ENCODE measurements at regions not wholly inside any gene's neighbourhood (a gene's known extent, or its start where the extent isn't known, plus 50 kb on each side); places are given as distances from the start of the nearest gene placed in this dataset.

GRCh38 chr14:76607510-76607909 is 153.8 kb upstream of the VASH1 start:
- no peak for DNase-seq

- DNase-seq = no peak
These were observed 148.6 kb upstream of the VASH1 start for GRCh38 chr14:76612654-76613053.

- no peak for DNase-seq
These were observed 147.7 kb upstream of the VASH1 start for GRCh38 chr14:76613616-76614015.

- no peak for DNase-seq
These were observed 145.9 kb upstream of the VASH1 start for GRCh38 chr14:76615331-76615730.

- no peak for DNase-seq
These were observed 143.8 kb upstream of the VASH1 start for GRCh38 chr14:76617440-76617839.

GRCh38 chr14:76636602-76637001 is 124.7 kb upstream of the VASH1 start:
- DNase-seq = no peak

- DNase-seq = no peak
These were observed 122.4 kb upstream of the VASH1 start for GRCh38 chr14:76638841-76639240.

GRCh38 chr14:76639606-76640229 is 121.5 kb upstream of the VASH1 start:
- no peak for DNase-seq

- DNase-seq = no peak
These were observed 120.3 kb upstream of the VASH1 start for GRCh38 chr14:76640923-76641395.

GRCh38 chr14:76641541-76641940 is 119.7 kb upstream of the VASH1 start:
- no peak for DNase-seq

GRCh38 chr14:76643887-76644286 is 117.4 kb upstream of the VASH1 start:
- DNase-seq = no peak

- peak in 1 of 2 experiments; percentile 31 for DNase-seq
These were observed 116.3 kb upstream of the VASH1 start for GRCh38 chr14:76644855-76645518.

GRCh38 chr14:76647697-76648298 is 113.5 kb upstream of the VASH1 start:
- peak; percentile 10 to 64 for DNase-seq

GRCh38 chr14:76651410-76652055 is 109.7 kb upstream of the VASH1 start:
- DNase-seq = no peak

- DNase-seq = no peak
These were observed 107.2 kb upstream of the VASH1 start for GRCh38 chr14:76653875-76654572.

- no peak for DNase-seq
These were observed 106.6 kb upstream of the VASH1 start for GRCh38 chr14:76654573-76655108.

GRCh38 chr14:76655331-76655730 is 105.9 kb upstream of the VASH1 start:
- no peak for DNase-seq

GRCh38 chr14:76656592-76656991 is 104.7 kb upstream of the VASH1 start:
- DNase-seq = no peak

- no peak for DNase-seq
These were observed 103.9 kb upstream of the VASH1 start for GRCh38 chr14:76657404-76657803.

- no peak for DNase-seq
These were observed 103.4 kb upstream of the VASH1 start for GRCh38 chr14:76657846-76658245.

GRCh38 chr14:76662580-76662979 is 98.7 kb upstream of the VASH1 start:
- no peak for DNase-seq

GRCh38 chr14:76664790-76665189 is 96.5 kb upstream of the VASH1 start:
- no peak for DNase-seq

- DNase-seq = no peak
These were observed 94.5 kb upstream of the VASH1 start for GRCh38 chr14:76666746-76667145.

Data from SW 1271 (cell line).